HepG2 (cell line): ENCODE measurements at regions not wholly inside any gene's neighbourhood (a gene's known extent, or its start where the extent isn't known, plus 50 kb on each side); places are given as distances from the start of the nearest gene placed in this dataset.

Experiments
- MYPOP ChIP-seq: sonication (generic); formaldehyde crosslinking; IDR thresholded peaks from 2 replicates; pipeline ENCODE4 v1.8.1; 2023; ENCODE audit warnings: mild to moderate bottlenecking, moderate library complexity, missing genetic modification reagents
- NR1H2 ChIP-seq: sonication (generic); formaldehyde crosslinking; IDR thresholded peaks from 2 replicates; pipeline ENCODE4 v1.8.1; 2022; ENCODE audit warnings: low read depth, missing genetic modification reagents, borderline replicate concordance
- RNF2 ChIP-seq: fragments of 450-650 bp; conservative IDR thresholded peaks from 2 replicates; pipeline ENCODE4 v1.6.1; 2016; ENCODE audit warnings: low read depth
- SNAPC4 ChIP-seq: sonication (generic); formaldehyde crosslinking; IDR thresholded peaks from 2 replicates; pipeline ENCODE4 v1.4.0; 2020; ENCODE audit warnings: mild to moderate bottlenecking, missing genetic modification reagents
- ZBTB4 ChIP-seq: sonication (generic); formaldehyde crosslinking; IDR thresholded peaks from 2 replicates; pipeline ENCODE4 v1.4.0; 2020; ENCODE audit warnings: missing genetic modification reagents, mild to moderate bottlenecking, borderline replicate concordance
- ZKSCAN1 ChIP-seq: fragments of 150-350 bp; IDR thresholded peaks from 2 replicates; pipeline ENCODE4 v1.6.1; 2014; ENCODE audit warnings: low read length
- ZMAT5 ChIP-seq: sonication (generic); formaldehyde crosslinking; IDR thresholded peaks from 2 replicates; pipeline ENCODE4 v1.5.0; 2020; ENCODE audit warnings: mild to moderate bottlenecking, low read depth, missing genetic modification reagents, borderline replicate concordance
- ZNF407 ChIP-seq: sonication (generic); formaldehyde crosslinking; IDR thresholded peaks from one replicate; pipeline ENCODE4 v1.5.1; 2020; ENCODE audit warnings: mild to moderate bottlenecking, missing genetic modification reagents; ENCODE audit errors: not compliant biosample characterization
- ZNF547 ChIP-seq: sonication (generic); formaldehyde crosslinking; IDR thresholded peaks from 2 replicates; pipeline ENCODE4 v1.5.1; 2020; ENCODE audit warnings: mild to moderate bottlenecking, missing genetic modification reagents

- peak; percentile 91 for TF ChIP-seq MYPOP (CRISPR knock-in tag)
- TF ChIP-seq ZKSCAN1, result peak; percentile 60; the same call in 1 of the 2 replicates
- no peak for TF ChIP-seq NR1H2
- 0 out of 2 replicates have a peak, but pooled peaks have one; percentile 40 for TF ChIP-seq RNF2
- peak; percentile 32; the same call in 1 of the 2 replicates for TF ChIP-seq ZNF547
- no peak for TF ChIP-seq ZMAT5 (CRISPR knock-in tag)
- TF ChIP-seq SNAPC4 (CRISPR knock-in tag), result peak; percentile 91
- TF ChIP-seq ZNF407, result no peak
- TF ChIP-seq ZBTB4, result peak; percentile 34; the same call in 1 of the 2 replicates
These were observed 199.5 kb upstream of the NFE2L3 start (continued) for GRCh38 chr7:25952261-25953057.
